ENCODE measurements at regions not wholly inside any gene's neighbourhood (a gene's known extent, or its start where the extent isn't known, plus 50 kb on each side); places are given as distances from the start of the nearest gene placed in this dataset.
A peak's percentile ranks its signal among the peaks of the same experiment; 100 is the strongest.
"Not testable (repeated sequence)": the region's sequence is repeated elsewhere in the genome, so short reads cannot be mapped to it uniquely, and the experiment has no call there.

DNA sequence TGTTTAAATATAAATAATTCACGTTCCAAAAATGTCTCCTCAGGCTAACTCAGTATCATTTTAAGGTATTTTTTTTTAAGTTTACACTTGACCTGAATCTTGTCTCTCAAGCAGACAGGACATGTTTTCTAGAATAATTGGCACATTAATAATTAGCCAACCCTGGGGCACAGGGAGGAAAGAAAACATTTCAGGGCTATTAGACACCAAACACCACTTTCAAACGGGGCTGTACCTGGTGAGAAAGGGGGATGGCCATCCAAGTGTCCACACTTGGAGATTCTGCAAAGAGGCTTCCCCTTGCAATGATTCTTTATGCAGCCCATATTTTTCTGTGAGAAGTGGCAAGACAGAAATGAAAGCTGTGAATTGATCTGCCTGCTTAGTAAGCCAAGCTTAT lies 560.8 kb downstream of the CD109 start:
- no peak for DNase-seq

- no peak for DNase-seq
Measured at GRCh38 chr6:74256381-74256780, 560.4 kb downstream of the CD109 start.

- DNase-seq, result not testable (repeated sequence)
Measured at GRCh38 chr6:74255007-74255406, 559.0 kb downstream of the CD109 start.

GRCh38 chr6:74254147-74254546 lies 558.1 kb downstream of the CD109 start:
- not testable (repeated sequence) for DNase-seq

DNA sequence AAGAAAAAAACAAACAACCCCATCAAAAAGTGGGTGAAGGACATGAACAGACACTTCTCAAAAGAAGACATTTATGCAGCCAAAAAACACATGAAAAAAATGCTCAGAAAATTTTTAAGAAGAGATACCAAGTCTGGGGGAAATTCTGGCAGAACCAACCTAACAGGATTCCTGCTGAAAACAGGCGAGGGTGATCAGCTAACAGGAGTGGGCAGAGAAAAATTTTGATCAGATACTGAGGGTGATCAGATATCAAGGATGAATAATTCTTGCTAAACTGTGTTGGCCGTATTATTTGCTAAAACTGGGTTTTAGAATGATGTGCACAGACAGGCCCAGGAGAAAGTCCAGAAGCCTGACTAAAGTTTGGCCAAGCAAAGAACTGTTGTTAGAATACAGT lies 557.3 kb downstream of the CD109 start:
- no peak for DNase-seq

DNA sequence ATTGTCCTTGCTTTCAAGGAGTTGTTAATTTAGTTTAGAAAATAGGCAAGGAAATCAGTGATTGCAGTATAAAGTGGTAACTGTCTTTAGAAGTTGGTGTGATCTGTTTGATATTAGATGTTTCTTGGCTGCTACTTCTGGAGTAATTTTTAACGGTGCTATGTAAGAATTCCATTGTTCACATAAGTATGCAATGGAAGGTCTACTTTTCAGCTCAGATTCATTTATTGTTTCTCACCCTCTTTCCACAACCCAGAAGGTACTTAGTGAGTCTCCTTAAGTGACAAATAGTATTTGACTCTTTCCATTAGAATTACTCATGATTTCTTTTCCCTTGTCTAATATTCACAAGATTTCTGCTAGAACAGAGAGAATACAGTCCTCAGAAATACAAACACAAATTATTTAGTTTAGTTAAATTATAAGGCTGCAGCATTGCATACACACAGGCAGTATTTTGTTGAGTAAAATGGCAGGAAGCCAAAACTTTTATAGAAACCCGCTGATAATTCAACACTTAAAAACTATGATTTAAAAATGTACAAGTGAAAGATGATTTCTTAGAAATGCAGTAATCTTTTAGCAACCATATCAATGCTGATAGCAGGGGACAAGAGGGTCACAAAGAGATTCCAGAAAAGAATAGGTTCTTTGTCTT lies 554.3 kb downstream of the CD109 start:
- DNase-seq, result no peak

- no peak for DNase-seq
Measured at GRCh38 chr6:74249658-74250057, 553.7 kb downstream of the CD109 start.

DNA sequence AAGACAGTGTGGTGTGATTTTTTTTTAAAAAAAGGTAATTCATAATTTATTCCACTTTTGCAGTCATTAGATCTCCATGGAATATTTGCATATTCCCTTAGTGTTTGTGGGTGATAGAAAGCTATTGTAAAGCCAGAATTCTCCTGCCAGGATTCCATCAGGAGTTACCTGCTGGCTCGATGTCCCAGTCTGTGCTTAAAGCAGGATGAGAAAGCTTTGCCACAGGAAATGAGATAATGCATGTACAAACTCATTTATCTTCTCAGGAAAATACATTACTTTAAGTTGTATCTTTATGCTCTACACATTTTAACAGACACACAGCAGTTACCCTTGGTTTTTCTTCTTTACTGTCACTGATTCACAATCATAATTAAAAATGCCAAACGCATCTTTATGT lies 553.0 kb downstream of the CD109 start:
- no peak for DNase-seq

DNA sequence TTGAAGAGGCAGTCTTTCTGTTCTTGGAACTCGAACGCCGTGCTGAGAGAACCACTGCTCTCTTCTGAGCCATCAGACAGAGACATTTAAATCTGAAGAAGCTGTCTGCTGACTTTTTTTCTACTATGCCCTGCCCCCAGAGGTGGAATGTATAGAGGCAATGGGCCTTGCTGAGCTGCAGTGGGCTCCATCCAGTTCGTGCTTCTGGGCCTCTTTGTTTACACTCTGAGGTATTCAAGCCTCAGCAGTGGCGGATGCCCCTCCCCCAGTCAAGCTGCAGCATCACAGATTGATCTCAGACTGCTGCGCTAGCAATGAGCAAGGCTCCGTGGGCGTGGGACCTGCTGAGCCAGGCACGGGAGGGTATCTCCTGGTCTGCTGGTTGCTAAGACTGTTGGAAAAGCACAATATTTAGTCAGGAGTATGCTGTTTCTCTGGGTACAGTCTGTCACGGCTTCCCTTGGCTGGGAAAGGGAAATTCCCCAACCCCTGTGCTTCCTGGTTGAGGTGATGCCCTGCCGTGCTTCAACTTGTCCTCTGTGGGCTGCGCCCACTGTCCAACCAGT lies 526.8 kb downstream of the CD109 start:
- DNase-seq, result peak; percentile 41

- no peak for DNase-seq
Measured at GRCh38 chr6:74213995-74214394, 518.0 kb downstream of the CD109 start.

DNA sequence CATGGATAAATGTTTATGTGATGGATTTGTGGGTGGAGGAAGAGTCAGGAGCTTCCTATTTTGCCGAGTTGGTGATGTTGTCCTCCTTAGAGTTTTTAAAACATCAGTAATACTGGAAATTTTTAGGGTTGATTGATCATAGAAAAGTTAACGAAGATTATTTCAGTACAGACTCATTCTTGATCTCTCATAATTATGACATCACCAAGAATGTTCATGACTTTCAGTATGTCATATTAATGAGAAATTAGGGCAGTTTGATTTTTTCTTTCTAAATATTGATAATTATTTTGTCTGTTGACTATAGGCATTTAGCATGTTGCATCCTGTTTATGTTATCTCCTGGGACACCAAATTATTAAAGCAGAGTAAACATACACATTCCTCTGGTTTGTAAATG lies 512.2 kb downstream of the CD109 start:
- no peak for DNase-seq

DNA sequence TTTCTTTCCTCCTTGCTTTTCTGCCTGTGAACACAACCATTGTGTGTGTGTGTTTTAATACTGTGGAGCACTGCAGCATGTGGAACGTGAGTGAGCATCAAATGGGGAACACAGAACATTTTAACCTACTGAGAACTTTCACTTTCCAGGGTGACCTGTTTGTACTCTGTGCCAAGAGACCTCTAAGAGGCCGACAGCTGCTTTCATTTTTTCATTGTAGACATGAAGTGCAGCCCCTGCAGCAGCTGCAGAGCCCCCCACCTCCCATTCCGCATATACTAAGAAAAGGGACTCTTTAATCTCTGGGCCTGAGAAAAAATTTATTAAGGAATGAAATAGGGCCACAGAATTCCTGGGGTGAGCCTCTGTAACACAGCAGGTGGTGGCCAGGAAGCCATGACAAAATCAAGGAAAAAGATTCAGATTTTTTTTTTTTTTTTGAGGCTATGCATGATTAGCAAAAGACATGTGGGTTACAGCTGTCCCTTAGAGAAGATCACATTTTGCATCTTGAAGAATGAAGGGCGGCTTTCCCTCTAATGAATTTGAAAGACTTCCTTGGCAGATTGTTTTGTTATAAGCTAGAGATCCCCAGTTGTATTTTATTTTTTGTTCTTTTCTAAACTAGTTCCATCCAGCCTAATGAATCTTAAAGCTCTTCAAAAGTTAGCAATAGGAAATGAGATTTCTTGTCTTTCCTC lies 503.4 kb downstream of the CD109 start:
- no peak for DNase-seq

GRCh38 chr6:74197310-74197709 lies 501.3 kb downstream of the CD109 start:
- no peak for DNase-seq

- no peak for DNase-seq
Measured at GRCh38 chr6:74187811-74188210, 491.8 kb downstream of the CD109 start.

- peak; percentile 77 for DNase-seq
Measured at GRCh38 chr6:74182992-74183391, 487.0 kb downstream of the CD109 start.

DNA sequence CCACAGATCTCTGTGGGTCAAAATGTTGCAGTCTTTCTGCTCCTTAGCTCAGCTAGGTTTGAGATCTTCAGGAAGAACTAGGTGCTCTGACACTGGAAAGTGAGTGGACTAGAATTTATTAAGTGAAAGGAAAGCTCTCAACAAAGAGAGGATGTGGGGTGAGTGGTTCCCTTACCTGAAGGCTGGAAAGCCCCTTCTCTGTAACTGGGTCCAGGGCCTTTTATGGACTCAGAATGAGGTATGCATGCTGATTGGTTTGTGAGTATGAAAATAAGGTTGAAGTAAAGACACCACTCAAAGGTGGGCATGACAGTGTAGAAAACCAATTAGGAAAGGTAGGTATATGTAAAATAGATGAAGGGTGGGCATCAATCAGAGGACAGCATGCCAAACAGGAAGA lies 485.5 kb downstream of the CD109 start:
- DNase-seq, result no peak

DNA sequence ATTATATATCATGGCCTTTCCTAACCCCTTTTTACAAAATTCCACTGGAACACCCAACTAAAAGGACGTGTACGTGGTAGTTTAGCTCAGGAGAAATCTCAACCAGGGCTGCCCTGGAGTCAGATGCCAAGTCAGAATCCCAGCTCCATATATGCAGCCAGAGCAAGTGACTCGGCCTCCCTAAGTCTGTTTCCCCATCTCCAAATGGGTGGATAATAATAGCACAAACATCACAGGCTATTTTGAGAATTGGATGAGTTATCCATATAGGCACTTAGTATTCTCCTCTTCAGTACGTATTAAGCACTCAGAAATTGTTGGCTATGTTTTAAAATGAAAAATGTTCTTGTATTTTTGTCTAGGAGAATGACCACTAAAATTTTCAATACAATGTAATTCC lies 481.5 kb downstream of the CD109 start:
- no peak for DNase-seq

DNA sequence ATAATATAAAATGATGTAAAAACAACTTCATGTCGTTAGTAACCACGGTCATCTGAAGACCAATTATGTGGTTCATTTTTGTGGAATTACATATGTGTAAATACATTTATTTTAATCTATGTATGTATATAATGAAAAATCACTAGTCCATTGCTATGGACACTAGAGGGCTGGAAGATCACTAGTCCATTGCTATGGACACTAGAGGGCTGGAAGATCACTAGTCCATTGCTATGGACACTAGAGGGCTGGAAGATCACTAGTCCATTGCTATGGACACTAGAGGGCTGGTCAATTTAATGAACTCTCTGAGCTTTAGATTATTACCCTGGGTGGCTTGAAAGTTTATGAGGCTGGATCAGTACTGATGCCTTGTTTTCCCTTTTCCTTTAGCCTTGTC lies 474.5 kb downstream of the CD109 start:
- not testable (repeated sequence) for DNase-seq

DNA sequence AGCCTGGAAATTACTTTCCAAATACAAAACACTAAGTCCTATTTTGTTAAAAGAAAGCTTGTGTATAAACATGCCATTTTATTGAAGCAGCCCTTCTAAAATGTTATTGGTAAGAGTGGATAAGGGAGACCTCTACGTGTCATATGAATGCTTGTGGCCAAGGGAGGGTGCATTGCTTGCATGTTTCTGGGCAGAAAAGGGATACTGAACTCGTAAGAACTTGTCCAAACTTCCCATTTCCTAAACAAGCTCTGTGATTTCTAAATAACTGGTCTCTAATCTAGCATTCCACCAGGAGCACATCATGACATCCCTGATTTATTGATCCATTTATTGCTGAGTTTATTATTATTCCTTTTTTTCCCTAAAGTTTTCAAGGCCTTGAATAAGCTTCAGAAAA lies 474.1 kb downstream of the CD109 start:
- no peak for DNase-seq

DNA sequence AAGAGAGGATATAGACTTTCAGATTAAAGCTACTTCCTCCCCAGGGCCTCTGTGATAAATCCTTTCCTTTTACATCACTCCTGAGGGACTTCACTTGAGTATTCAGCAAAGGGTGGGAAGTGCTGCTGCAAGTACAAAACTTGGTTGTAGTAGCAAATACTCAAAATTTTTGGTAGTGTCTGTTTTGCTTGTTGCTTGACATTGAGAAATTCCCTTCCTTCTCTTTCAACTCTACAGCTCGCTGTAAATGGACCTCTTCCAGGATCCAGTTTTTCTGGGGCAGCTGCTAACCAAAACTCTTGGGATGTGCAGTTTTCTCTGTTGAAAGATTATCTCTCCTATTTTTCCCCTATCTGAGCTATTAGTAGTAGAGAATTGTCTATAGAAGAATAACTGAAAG lies 472.0 kb downstream of the CD109 start:
- no peak for DNase-seq

DNA sequence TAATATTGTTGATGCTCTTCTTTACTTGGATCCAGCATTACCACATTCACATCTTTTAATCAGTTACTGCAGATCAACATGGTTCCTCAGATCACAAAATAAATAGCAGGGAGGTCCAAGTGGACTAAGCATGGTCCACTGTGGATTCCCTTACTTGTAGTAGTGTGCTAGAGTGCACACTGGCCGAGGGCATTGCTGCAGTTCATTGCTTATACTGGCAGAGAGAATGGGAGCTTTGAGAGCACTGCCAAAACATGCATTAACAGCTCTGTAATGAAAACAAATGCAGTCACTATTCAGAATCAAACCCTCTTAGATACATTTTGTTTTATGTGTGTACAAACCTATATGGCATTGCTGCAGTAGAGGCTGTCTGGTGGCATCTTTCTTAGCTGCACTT lies 471.5 kb downstream of the CD109 start:
- DNase-seq, result no peak

DNA sequence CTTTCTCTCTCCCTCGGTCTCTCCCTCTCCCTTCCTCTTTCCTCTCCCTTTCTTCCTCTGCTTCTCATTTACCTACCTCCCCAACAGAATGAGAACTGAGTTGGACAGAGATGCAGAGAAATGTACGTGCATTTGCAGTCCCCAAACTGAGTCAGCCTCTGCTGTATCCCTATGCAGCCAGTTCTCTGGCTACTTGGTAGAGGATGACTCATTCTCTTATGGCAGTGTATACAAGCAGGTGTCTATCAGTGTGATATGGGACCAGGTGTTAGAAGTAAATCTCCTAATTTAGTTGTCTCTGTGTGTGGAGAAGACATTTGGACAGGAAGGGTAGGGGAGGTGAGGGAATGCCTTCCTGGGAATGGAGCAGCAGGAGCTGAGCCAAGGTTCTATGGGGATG lies 470.8 kb downstream of the CD109 start:
- no peak for DNase-seq

GRCh38 chr6:74161380-74161779 lies 465.4 kb downstream of the CD109 start:
- DNase-seq, result no peak

- DNase-seq, result no peak
Measured at GRCh38 chr6:74152096-74152675, 456.2 kb downstream of the CD109 start.
